Spleen (tissue), 11 donors: ENCODE measurements at regions not wholly inside any gene's neighbourhood (a gene's known extent, or its start where the extent isn't known, plus 50 kb on each side); places are given as distances from the start of the nearest gene placed in this dataset.

ENCODE experiments used
- DNase-seq: peaks from one replicate; pipeline ENCODE4 v3.0.0-alpha.2; 2020
- H3K27ac ChIP-seq, 8 donors: fragments of 200-600 bp; sonication (generic) in 7 of 8; 1 replicate in 4 of 8; 2 replicates in 4 of 8; pipeline versions ENCODE4 v1.5.0 to v1.8.0; 2016 to 2021; ENCODE audit warnings: inconsistent platforms in 4 of 8, mild to moderate bottlenecking in 4 of 8, moderate library complexity in 1 of 8
- H3K27me3 ChIP-seq, 7 donors: fragments of 200-600 bp; sonication (generic) in 6 of 7; replicated peaks in 1 of 7; 1 replicate in 4 of 7; 2 replicates in 3 of 7; pipeline versions ENCODE4 v1.5.0 to v1.8.0; 2016 to 2021; ENCODE audit warnings: inconsistent platforms in 3 of 7, mild to moderate bottlenecking in 1 of 7
- H3K36me3 ChIP-seq, 6 donors: fragments of 200-600 bp; sonication (generic) in 5 of 6; 1 replicate in 4 of 6; 2 replicates in 2 of 6; pipeline versions ENCODE4 v1.5.0 to v1.8.0; 2016 to 2021; ENCODE audit warnings: inconsistent platforms in 2 of 6
- H3K4me1 ChIP-seq, 6 donors: fragments of 200-600 bp; sonication (generic) in 5 of 6; 1 replicate in 3 of 6; 2 replicates in 3 of 6; pipeline versions ENCODE4 v1.5.0 to v1.8.0; 2016 to 2021; ENCODE audit warnings: inconsistent platforms in 3 of 6
- H3K4me3 ChIP-seq, 8 donors: fragments of 200-600 bp; sonication (generic) in 7 of 8; 1 replicate in 4 of 8; 2 replicates in 4 of 8; pipeline versions ENCODE4 v1.5.0 to v1.8.0; 2016 to 2021; ENCODE audit warnings: inconsistent platforms in 4 of 8, mild to moderate bottlenecking in 4 of 8, moderate library complexity in 2 of 8
- H3K9me3 ChIP-seq, 8 donors: fragments of 200-600 bp; sonication (generic) in 7 of 8; 1 replicate in 4 of 8; 2 replicates in 4 of 8; pipeline versions ENCODE4 v1.5.0 to v1.8.0; 2016 to 2021; ENCODE audit warnings: inconsistent platforms in 4 of 8
- CTCF ChIP-seq, 11 experiments: fragments of 200-600 bp in 7 of 11; fragments of 450-650 bp in 4 of 11; sonication (generic) in 4 of 11; IDR thresholded peaks in 8 of 11; conservative IDR thresholded peaks in 3 of 11; 1 replicate in 7 of 11; 2 replicates in 4 of 11; pipeline versions ENCODE4 v1.4.0 to v1.8.0; 2016 to 2021; ENCODE audit warnings: antibody characterized with exemption in 11 of 11, inconsistent platforms in 4 of 11, mild to moderate bottlenecking in 1 of 11
- POLR2A ChIP-seq, 3 donors: fragments of 450-650 bp; IDR thresholded peaks; one replicate each; pipeline ENCODE4 v1.5.1; 2017; ENCODE audit warnings: antibody characterized with exemption in 3 of 3, mild to moderate bottlenecking in 1 of 3
- POLR2AphosphoS5 ChIP-seq, 3 donors: sonication (generic); formaldehyde crosslinking; IDR thresholded peaks; one replicate each; pipeline ENCODE4 v1.5.1; 2017; ENCODE audit warnings: antibody characterized with exemption in 3 of 3
- WGBS, 5 donors: extraction: QIAGEN DNeasy Blood & Tissue Kit in 3 of 5; methylation state at CpG; one replicate each; pipeline versions ENCODE4 v1.1.5 to v1.1.7; 2013 to 2018; 5-methylcytosine and 5-hydroxymethylcytosine counted together
- intact Hi-C: fragments of 100-400 bp; cut with DNase I; formaldehyde crosslinking; loops from one replicate; pipeline ENCODE4 v1.15.0; 2023; ENCODE audit warnings: low total_unique reads
- donor health status: healthy with polysubstance abuse.
- donor health status: DM: no; HTN: no; CAD: no; lungs with moderate emphysema.
- donor health status: DM: no; HTN: no; CAD: no.
- donor health status: Bipolar disorder and iron deficiency.
- donor health status: healthy.
- donor health status: DM: no; HTN: no; CAD: no.
- donor health status: DM: yes; HTN: yes; CAD: no.

GRCh38 chrX:129026202-129026601 is 497.1 kb downstream of the SMARCA1 start:
- DNase-seq = no peak
- Histone ChIP-seq H3K4me1 (no peaks in the 10 kb centered on the region), H3K36me3 (no peaks in the 10 kb centered on the region), H3K27ac (no peak overlapping the region), H3K4me3 (no peak overlapping the region), H3K9me3 (peaks cover 0 to 10% (median 0%) of the 10 kb centered on the region in 8 donors), H3K27me3 (no peaks in the 10 kb centered on the region)
- intact Hi-C loops = no loop called here
- 59 to 86% (median 79%) methylated on average over 6 of the region's 6 CpGs for WGBS, 5 donors
- TF ChIP-seq CTCF (IDR thresholded peaks at IDR 0.05 in 8 of 11, conservative IDR thresholded peaks at IDR 0.05 in 3 of 11) (no peak), POLR2AphosphoS5 (IDR thresholded peaks at IDR 0.05) (no peak), POLR2A (IDR thresholded peaks at IDR 0.05) (no peak)

GRCh38 chrX:129025376-129025775 is 497.9 kb downstream of the SMARCA1 start:
- no peaks in the 10 kb centered on the region for H3K4me1 ChIP-seq
- DNase-seq = no peak
- H3K36me3 ChIP-seq = no peaks in the 10 kb centered on the region
- 8 to 30% (median 22%) methylated on average over 4 of the region's 4 CpGs for WGBS, 5 donors
- no peak overlapping the region for H3K4me3 ChIP-seq
- peaks cover 0 to 10% (median 0%) of the 10 kb centered on the region in 8 donors for H3K9me3 ChIP-seq
- intact Hi-C loops = no loop called here
- H3K27me3 ChIP-seq = no peaks in the 10 kb centered on the region
- H3K27ac ChIP-seq = no peak overlapping the region
- no peak for TF ChIP-seq POLR2AphosphoS5 (IDR thresholded peaks at IDR 0.05)
- no peak for TF ChIP-seq CTCF (IDR thresholded peaks at IDR 0.05 in 8 of 11, conservative IDR thresholded peaks at IDR 0.05 in 3 of 11)
- no peak for TF ChIP-seq POLR2A (IDR thresholded peaks at IDR 0.05)

DNA sequence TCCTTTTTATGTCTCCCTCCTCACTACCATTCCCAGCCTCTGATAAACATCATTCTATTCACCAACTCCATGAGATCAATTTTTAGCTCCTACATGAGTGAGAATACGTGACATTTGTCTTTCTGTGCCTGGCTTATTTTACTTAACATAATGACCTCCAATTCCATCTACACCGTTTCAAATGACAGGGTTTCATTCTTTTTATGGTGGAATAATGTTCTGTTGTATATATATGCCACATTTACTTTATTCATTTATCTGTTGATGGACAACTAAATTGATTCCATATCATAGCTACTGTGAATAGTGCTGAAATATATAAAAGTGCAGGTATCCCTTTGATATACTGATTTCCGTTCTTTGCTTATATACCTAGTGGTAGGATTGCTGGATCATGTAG is 503.9 kb downstream of the SMARCA1 start:
- H3K36me3 ChIP-seq = no peaks in the 10 kb centered on the region
- no peak overlapping the region for H3K4me3 ChIP-seq
- H3K27ac ChIP-seq = no peak overlapping the region
- DNase-seq = no peak
- H3K4me1 ChIP-seq = no peaks in the 10 kb centered on the region
- WGBS, 5 donors = 69 to 89% (median 85%) methylated on average over 3 of the region's 3 CpGs
- H3K27me3 ChIP-seq = peaks cover 0 to 8% (median 0%) of the 10 kb centered on the region in 7 donors
- peaks cover 0 to 7% (median 0%) of the 10 kb centered on the region in 8 donors for H3K9me3 ChIP-seq
- intact Hi-C loops = no loop called here
- TF ChIP-seq POLR2AphosphoS5 (IDR thresholded peaks at IDR 0.05) (no peak), CTCF (IDR thresholded peaks at IDR 0.05 in 8 of 11, conservative IDR thresholded peaks at IDR 0.05 in 3 of 11) (no peak), POLR2A (IDR thresholded peaks at IDR 0.05) (no peak)

DNA sequence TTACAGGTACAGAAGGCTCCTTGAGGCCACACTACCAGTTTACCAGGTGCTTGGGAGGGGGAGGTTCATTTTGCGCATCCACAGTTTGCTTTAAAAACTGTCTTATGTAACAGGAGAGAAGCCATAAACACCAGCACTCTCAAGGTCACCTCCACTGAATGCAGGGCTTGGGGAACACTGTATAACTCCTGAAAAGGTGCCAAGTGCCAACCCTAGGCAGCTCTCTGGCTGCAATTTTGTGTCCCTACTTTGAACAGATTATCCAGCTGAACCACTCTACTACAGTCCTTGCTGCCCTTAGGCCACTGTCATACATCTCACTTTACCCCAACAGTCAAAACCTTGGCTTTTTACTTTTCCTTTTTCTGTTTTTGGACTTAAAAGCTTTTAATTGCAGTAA is 507.9 kb downstream of the SMARCA1 start:
- Histone ChIP-seq H3K9me3 (no peaks in the 10 kb centered on the region), H3K4me1 (no peaks in the 10 kb centered on the region), H3K27ac (no peak overlapping the region), H3K4me3 (no peak overlapping the region), H3K27me3 (peaks cover 0 to 8% (median 0%) of the 10 kb centered on the region in 7 donors), H3K36me3 (no peaks in the 10 kb centered on the region)
- intact Hi-C loops = no loop called here
- TF ChIP-seq POLR2AphosphoS5 (IDR thresholded peaks at IDR 0.05) (no peak), POLR2A (IDR thresholded peaks at IDR 0.05) (no peak), CTCF (IDR thresholded peaks at IDR 0.05 in 8 of 11, conservative IDR thresholded peaks at IDR 0.05 in 3 of 11) (no peak)
- WGBS, 5 donors = 90 to 100% (median 100%) methylated on average over 1 of the region's 1 CpG
- DNase-seq = no peak
